Stimulated activated CD4-positive, alpha-beta T cell treated with anti-CD3 and anti-CD28 coated beads, Interleukin-2, amount 100 ng/mL, for 24 hours (primary cell): ENCODE measurements at regions not wholly inside any gene's neighbourhood (a gene's known extent, or its start where the extent isn't known, plus 50 kb on each side); places are given as distances from the start of the nearest gene placed in this dataset.

Source experiments
- DNase-seq, 2 donors: peaks; one replicate each; pipeline ENCODE4 v3.0.0-alpha.2; 2020

DNA sequence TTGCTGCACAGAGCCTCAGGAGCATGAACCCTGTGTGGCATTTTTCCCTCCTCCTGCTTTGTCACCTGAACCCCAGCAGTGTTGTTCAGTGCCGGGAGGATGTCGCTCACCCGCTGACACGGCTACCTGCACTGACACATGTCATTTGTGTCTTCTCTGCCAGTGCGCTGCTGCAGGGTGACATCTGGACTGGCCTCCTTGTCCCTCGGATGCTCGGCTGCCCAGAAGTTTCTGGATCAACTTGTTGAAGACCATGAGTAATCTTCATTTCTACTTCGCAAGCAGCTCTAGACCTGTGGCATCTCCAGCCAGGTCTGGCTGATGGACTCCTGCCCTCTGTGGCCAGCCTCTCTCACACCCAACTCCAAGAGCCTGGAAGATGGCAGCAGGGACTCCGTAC is 311.1 kb upstream of the C2CD4B start:
- DNase-seq, result no peak

DNA sequence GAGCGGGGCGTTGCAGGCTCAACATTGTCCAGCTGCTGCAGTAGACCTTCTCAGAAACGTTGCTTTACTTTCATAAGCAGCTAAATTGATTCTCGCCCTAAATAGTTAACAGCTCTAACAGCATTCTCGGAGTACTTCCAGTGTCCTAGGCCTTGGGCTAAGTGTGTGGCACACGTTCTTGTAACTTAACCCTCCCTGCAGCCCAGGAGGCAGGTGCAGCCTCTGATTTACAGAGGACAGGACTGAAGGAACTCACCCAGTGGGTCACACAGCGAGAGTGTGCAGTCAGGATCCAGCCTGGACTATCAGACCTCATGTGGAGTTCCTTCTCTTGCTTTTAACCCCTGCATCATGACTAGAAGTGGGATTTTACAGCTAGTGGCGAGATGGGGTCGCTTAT is 312.8 kb upstream of the C2CD4B start:
- DNase-seq, result no peak

DNA sequence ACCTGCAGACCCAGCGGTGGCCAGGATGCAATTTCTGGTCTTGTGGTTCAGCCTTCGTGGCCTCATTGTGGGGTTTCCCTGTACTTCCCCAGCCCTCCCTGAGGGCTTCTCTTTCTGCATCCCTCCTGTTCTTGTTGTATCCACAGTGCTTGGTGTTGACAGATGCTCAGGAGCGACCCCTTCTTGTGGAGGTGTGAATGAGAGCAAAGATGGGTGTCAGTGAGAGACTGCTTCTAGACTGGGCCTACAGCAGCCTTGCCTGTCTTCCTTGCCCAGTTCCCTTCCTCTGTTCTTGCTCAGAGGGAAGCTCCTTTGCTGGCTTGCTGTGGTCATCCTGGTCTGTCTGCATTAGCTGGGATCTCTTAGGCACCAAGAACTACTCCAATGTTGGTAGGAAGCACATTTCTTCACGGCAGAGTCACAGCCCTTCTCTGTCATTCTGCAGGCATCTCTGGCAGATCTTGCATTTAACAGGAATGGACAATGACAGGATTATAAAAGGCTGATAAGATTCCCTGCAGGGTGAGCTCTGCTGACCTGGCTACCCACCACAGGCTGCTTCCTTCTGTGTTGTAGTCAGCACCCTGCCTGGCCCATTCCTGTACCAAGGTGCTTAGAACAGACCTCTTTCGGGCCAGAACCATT is 317.8 kb upstream of the C2CD4B start:
- peak in 1 of 2 donors; percentile 7 for DNase-seq

DNA sequence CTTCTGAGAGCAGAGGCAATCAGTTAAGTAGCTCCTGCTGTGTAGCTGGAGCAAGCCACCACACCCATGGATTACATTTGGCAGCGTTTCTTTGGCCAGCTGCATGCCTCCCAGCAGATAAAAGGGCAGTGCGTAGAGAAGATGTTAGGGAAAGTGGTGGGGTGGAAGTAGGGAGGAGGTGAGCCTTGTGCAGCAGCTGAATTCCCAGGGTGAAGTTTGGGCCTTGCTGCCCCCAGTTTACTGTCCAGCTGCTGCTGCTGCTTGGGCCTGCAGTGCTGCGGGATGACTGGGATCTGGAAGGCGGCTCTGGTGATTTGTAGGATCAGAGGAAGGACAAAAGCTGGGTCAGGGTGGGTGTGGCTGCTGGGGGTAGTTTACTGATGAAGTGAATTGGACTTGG is 318.7 kb upstream of the C2CD4B start:
- no peak for DNase-seq

DNA sequence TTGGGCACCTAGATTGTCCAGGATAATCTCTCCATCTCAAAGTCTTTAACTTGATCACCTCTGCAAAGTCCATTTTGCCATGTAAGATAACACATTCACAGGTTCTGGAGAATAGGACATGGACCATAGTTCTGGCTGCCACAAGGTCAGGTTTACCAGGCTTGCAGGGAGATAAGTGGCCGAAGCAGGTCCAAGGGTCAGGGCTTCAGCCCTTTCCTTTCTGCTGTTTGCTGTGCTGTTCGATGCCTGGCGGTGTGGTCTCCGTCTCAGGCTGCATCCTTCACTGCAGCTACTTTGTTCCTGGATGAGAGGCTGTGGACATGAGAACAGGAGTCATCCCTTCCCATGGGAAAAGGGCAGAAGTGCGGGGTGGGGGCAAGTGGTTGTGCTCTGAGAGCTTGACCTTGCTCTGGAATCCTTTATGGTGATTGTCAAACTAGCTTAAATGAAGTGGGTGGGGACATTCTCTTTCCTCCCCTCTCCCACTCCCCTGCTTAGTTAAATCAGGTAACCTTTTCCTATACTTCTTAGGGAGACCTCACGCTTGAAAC is 320.2 kb upstream of the C2CD4B start:
- no peak for DNase-seq

DNA sequence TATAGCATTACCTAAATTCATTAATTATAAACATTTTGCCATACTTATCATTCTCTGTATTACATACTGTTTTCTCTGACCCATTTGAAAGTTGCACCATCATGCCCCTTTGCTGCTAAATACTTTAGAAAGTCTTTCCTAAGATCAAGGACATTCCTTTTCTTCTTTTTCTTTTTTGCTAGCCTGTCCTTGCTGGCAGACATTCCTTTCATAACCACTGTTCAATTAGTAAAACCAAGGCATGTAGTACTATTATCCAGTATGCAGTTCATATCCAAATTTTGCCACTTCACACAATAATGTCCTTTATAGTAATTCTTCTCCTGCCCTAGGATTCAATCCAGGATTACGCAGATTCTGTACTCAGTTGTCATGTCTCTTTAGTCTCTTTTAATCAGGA is 321.0 kb upstream of the C2CD4B start:
- no peak for DNase-seq

DNA sequence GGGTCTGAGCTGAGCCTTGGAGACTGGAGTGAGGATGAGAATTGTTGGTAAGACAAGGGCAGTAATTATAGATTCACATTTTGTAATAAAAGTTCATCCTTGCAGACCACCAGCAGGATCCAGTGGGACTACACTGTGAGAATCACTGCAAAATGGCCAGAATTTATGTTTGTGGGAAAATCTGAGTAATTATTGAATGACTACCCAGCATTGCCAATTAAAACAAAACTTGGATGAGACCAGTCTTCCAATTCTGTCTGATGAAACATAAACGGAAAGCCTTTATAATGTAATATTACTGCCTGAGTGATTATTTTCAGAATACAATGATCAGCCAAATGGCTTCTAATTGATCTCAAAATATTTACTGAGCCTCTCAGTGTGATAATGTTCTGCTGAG is 323.3 kb upstream of the C2CD4B start:
- no peak for DNase-seq

DNA sequence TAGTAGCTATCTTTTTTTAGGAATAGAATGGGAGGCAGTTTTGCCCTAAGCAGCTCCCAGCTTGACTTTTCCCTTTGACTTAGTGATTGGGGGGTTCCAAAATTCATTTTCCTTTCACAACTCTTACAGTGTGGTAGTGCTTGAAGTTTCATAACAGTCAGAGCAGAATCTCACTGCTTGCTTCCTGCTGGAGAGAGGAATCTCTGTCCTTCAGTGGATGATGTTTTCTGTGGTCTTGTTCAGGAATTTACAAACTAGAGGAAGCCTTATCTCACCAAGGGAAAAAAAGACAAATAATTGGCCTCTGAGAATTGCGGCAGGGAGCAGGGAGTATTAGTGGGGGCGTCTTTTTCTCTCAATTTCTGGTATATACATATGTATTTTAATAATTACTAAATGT is 326.6 kb upstream of the C2CD4B start:
- no peak for DNase-seq

DNA sequence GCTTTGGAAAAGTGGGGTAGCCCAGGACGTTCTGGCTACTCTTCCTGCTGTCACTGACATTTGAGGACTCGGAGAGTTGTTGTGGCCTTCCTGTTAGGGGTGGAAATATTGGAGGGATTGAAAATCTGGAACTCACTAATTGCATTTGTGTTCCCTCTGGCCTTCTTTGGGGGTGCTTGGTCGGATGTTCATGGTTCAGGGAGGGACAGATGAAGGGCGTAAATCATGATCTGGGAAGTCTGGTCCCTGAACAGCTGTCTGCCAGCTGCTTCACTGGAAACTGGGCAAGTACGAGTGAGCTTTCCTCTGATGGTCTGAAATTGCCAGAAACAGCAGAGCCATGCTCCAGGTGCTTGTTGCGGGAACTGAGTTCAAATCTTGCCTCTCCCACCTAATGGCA is 327.8 kb upstream of the C2CD4B start:
- DNase-seq, result no peak

DNA sequence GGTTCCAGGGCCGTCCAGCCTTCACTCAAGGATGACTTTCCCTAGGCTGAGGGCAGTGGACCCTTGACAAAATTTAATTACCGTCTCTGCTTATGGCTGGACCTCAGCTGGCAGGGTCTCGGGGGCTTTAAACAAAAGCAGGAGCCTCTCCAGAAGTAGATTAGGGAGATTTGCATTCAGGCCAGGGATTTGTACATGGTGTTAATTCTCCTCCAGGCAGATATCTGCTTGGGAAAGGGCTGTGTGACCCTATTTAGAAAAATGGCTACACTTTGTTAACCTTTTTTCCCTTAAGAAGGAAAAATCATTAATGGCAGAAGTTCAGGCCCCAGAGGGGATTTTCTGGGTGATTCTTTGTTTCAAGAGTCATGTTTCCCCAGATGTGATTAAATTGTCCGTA is 329.1 kb upstream of the C2CD4B start:
- DNase-seq, result no peak

DNA sequence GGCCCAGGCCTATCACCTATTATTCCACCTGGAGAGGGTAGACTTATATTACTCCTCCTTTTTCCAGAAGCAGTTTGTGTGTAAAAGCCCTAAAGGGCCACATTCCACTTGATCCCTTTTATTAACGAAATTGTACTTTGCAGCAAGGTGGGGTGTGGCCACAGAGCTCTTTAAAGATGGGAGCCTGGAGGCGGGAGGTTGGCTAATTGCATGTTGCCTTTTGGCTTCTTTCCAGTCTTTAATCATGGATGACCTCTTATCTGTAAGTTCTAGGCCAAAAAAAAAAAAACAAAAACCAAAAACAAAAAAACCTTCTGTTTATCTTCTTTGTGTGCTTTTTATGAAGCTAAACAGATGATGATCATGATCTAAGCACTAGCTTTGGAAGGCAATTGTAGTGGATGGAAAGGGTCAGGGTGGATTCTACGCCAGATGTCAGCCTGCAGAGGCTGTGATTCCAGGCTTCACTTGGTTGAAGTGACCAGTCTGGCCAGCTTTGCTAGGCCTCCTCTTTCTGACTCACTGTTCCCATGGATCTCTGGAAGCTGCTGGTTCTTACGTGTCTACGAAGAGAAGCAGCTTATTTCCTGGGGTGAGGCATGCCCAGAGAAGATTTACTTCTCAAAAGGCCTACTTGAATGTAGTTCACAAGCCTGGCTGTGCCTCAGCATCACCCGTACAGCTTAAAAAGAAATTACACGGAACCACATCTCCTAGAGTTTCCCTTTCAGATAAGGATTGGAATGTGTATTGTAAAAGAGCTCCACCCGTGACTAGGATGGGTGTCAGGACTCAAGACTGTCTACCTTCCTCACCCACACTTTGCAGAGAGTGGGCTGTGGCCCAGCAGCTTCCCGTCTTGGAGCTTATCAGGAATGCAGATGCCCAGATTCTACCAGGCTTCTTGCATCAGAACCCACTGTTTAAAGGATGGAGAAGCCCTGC is 330.9 kb upstream of the C2CD4B start:
- DNase-seq, result no peak

DNA sequence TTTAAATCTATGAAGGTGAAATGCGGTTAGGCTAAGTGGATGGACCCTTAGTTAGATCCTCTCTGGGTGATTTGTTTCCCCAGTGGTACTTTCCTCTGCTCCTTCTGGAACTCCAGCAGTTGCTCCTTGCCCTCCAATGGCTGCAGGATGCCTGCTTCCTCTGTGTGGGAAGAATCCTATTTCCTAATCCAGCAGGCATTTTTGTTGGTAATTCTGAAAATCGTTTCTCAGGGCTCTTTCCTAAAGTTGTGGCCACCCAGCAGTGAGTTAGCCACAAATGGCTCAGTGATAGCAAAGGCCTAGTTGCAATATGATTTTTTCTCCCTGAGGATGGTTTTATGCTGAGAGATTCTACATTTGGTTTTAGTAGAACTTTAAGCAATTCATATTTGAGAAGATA is 332.3 kb upstream of the C2CD4B start:
- DNase-seq, result no peak

DNA sequence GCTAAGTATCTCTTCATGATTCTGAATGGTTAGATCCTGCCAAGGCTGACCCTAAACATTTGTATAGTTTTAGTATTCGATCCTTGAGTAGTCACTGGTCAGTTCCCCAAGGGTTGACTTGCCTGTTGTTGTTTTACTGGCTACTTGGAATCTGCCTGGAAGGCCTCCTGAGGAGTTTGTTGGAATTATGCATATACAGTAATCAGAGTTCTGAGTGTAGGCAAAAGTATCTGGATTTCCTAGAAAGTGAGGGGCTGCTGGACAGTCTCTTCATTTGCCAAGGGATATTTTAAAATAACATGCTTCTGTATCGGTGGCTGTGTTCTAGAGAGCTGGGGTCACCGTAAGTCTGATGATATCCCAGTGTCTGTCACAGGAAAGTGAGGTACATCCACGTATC is 333.2 kb upstream of the C2CD4B start:
- no peak for DNase-seq

DNA sequence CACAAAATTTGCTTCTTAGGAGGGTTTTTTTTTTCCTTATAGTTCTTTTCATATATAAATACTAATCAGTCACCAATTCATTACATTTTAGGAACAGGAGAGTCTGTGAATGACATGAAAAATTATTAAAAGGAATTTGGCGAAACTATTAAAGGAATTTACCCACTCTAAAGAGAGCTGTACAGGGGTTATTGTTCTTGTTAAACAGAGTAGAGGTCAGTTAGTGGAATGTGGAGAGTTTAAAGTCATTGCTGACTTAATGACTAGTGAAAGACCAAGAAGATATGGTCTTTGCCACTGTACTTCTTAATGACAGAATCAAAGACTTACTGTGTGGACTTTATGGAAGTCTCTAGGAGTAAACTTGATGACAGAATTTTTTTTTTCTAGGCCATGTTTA is 333.6 kb upstream of the C2CD4B start:
- no peak for DNase-seq

DNA sequence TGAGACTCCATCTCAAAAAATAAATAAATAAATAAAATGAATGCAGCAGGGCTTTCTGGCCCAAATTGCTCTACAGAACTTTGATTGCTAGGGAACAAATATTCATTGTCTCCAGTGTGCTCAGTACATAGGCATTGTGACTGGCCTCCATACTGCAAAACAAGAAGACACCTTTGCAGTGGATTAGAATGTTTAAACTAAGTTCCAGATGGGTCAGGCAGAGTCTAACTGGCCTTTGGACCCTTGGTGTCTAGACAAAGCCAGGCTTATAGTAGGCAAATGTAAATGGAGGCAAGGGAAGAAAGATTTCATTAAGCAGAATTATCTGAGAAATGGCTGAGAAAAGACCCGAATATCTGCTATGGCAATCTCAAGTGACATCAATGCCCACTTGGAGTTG is 335.2 kb upstream of the C2CD4B start:
- DNase-seq, result no peak

DNA sequence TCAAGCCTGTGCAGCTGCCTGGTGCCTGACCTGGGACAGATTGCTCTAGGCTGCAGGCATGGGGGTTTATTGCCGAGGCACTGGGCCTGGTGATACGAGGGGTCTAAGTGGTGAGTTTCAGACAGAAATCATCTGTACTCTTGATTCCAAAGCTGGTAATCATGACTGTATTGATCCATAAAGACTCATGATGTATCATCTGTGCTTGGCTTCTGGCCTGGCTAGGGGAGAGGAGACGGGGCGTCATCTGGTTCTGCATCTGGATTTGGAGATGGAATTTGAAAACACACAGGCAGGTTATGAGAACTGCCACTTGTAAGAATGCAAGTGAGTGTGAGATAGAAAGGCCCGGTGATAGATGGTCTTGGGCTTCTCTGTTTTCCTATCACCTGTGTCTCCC is 337.4 kb upstream of the C2CD4B start:
- DNase-seq, result no peak

DNA sequence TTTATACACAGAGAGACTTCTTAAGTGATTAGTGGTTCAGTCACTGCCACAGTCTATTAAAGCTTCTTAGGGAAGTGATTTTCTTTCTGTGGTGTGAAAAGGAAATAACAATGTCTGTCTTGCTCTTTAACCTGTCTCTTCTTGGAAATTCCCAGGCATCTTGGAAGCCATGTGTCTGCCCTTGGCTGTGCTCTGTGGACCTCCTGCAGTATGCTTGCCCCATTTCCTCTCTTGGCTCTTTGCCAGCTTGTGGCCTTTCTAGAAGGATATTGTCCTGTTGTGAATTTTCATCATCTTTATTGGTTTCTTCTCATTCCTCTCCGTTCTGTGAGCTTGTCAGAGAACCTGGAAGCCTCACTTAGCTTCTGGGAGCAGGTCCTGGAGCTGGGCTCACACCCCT is 338.4 kb upstream of the C2CD4B start:
- no peak for DNase-seq

DNA sequence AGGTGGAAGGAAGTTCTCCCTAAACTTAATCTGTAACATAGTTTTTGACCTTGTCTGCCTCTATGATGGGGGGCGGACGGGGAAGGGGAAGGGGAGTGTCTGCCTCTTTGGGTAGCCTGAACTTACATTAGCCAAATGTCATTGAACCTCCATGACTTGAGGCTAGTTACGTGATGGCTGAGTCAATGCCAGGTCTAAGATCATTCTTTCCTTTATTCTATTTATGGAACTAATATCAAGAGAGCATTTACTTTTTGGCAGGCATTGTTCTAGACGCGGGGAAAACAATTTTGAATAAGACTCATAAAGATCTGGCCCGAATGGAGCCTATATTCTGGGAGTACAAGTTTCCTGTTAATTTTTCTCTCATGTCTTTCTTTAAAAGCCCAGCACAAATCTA is 340.7 kb upstream of the C2CD4B start:
- DNase-seq, result no peak

DNA sequence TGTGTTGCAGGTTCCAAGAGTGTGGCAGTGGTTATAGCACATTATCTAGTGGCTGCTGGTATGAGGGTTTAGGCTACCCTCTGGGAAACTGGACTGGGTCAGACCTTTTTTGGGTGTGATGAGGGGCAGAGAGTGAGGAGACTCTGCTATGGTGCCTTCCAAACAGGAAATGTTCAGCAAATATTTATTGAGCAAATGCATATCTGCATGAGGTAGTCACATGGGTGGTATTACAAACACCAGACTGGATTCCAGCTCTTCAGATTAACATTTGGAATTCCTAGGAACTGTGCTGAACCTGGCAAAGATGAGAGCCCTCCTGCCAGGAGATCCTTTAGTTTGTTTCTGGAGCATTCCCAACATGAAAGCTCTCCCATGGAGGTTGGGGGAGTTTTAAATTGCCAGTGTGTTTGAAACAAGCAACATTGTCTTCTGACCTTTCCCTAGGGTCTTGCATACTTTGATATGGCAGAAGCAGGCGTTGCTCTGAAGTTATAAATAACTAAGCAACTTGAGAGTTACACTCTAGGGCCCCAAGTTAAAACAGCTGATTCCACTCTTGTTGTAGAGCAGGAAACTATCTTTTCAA is 341.2 kb upstream of the C2CD4B start:
- no peak for DNase-seq

DNA sequence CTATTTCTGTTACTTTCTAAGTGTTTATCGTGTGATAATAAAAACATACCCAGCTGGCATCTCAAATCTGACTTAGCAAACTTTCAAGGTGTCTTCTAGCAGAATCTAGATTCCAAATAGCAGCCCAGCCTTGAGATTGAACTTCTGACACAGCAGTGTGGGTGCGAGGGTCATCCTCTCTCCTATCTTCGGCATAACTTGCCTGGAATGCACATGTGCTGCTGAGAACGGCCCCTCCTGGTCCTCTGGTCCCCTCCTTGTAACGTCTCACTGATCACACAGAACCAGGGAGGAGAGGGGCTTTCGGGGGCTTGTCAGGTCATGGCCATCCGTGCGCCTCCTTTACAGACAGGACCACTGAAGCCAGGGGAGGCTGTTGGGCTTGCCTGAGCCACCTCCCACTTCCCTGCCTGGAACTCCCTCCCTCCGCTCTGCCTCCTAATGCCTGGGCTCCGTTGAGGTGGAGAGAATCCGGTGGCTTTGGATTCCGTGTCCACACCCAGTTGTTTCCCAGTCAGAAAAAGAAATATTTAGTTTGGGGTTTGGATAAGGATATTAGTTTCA is 344.4 kb upstream of the C2CD4B start:
- no peak for DNase-seq

DNA sequence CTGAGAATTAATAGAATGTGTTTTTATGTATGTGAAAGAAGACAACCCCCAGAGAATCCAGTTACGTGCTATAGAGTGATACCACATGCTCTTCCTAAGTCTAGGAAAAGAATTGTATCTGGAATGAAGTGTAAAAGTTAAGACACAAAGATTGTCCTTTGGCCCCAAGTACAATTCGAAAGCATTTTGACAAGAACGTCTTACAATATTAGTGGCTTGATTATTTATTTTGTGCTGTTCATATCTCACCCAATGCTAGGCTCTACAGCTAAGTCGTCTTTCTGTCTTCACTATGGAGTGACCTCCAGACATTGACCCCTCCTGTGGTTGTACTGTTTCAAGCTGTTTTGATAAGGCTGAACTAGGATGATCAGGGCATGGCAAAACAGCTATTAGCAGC is 345.7 kb upstream of the C2CD4B start:
- DNase-seq, result no peak

DNA sequence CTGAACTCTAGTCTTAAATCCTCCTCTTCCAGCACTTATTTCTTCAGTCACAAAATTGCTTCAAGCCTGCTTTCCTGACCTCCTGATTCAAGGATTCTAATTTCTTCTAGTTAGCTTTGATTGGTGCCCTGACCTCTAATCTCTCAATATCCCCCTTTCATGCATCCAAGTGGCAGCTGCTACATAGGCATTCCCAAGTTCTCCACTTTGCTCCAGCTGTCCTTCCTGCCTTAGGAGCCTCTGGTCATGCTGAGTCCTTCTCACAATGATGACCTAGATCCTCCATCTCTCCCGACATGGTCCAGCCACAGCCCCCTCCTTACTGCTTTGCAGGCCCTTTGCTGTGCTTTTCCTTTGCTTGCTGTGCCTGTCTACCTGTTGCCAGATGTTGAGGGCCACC is 347.8 kb upstream of the C2CD4B start:
- DNase-seq, result no peak

DNA sequence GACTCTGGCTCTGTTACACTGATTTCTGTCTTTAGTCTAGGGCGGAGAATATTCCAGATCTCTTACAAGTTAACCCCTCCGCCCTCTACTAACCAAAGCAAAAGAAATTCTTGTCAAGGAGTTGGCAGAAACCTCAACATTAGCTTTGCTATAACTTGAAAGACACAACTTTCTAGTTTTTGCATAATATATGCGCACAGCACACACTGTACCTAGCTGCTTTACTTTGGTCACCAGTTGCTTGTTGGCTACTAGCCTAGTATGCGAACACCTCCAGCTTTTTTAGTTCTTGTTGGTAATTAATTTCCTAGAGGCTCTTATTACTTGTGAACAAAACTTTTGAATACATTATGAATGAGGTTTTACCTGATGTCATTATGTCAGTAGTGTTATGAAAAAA is 348.8 kb upstream of the C2CD4B start:
- DNase-seq, result no peak
